ENCODE measurements at regions not wholly inside any gene's neighbourhood (a gene's known extent, or its start where the extent isn't known, plus 50 kb on each side); places are given as distances from the start of the nearest gene placed in this dataset.

DNA sequence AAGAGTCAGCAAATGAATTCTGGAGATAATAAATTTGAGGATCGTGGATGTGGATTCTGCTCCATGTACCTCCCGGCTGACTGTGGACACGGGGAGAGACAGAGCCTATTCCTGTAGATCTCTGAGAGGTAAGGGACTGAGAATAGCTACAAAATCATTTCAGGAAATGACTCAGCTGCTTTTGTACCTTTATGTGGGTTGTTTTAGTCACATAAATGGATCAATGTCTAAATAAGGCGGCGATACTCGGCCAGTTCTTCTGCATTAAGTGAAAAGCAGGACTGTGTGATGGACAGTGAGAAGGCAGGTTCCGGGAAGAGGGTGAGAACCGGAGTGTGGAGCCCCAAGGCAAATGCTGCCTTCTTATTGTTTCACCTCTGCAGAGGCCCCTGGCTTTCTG is 128.1 kb downstream of the EFNB2 start (continued):
- TF ChIP-seq ZNF707 (tag by site-specific recombination; IDR thresholded peaks at IDR 0.05) (no peak), ZNF266 (tag by site-specific recombination; IDR thresholded peaks at IDR 0.05; ENCODE audit: low read depth) (no peak), ZNF48 (tag by site-specific recombination; IDR thresholded peaks at IDR 0.05) (no peak), SCRT1 (tag by site-specific recombination; IDR thresholded peaks at IDR 0.05; ENCODE audit: borderline replicate concordance) (no peak), SETDB1 (IDR thresholded peaks at IDR 0.05; ENCODE audit: insufficient read length, low read length) (no peak), ZNF548 (tag by site-specific recombination; IDR thresholded peaks at IDR 0.05) (no peak), ZNF10 (tag by site-specific recombination; IDR thresholded peaks at IDR 0.05) (no peak), ZNF404 (tag by site-specific recombination; IDR thresholded peaks at IDR 0.05) (no peak), PRDM1 (tag by site-specific recombination; IDR thresholded peaks at IDR 0.05) (no peak)
- TF ChIP-seq, protein P1, sequence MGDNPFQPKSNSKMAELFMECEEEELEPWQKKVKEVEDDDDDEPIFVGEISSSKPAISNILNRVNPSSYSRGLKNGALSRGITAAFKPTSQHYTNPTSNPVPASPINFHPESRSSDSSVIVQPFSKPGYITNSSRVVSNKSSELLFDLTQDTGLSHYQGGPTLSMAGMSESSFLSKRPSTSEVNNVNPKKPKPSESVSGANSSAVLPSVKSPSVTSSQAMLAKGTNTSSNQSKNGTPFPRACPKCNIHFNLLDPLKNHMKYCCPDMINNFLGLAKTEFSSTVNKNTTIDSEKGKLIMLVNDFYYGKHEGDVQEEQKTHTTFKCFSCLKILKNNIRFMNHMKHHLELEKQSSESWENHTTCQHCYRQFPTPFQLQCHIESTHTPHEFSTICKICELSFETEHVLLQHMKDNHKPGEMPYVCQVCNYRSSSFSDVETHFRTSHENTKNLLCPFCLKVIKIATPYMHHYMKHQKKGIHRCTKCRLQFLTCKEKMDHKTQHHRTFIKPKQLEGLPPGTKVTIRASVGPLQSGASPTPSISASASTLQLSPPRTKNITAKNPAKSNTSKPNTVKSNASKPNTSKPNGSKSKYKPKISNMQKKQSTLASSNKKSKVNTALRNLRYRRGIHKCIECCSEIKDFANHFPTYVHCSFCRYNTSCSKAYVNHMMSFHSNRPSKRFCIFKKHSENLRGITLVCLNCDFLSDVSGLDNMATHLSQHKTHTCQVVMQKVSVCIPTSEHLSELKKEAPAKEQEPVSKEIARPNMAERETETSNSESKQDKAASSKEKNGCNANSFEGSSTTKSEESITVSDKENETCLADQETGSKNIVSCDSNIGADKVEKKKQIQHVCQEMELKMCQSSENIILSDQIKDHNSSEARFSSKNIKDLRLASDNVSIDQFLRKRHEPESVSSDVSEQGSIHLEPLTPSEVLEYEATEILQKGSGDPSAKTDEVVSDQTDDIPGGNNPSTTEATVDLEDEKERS (tag by site-specific recombination; IDR thresholded peaks at IDR 0.05) = no peak
- TF ChIP-seq, protein P2, sequence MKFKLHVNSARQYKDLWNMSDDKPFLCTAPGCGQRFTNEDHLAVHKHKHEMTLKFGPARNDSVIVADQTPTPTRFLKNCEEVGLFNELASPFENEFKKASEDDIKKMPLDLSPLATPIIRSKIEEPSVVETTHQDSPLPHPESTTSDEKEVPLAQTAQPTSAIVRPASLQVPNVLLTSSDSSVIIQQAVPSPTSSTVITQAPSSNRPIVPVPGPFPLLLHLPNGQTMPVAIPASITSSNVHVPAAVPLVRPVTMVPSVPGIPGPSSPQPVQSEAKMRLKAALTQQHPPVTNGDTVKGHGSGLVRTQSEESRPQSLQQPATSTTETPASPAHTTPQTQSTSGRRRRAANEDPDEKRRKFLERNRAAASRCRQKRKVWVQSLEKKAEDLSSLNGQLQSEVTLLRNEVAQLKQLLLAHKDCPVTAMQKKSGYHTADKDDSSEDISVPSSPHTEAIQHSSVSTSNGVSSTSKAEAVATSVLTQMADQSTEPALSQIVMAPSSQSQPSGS (tag by site-specific recombination; IDR thresholded peaks at IDR 0.05; ENCODE audit: low read depth) = no peak
- TF ChIP-seq, protein P3, sequence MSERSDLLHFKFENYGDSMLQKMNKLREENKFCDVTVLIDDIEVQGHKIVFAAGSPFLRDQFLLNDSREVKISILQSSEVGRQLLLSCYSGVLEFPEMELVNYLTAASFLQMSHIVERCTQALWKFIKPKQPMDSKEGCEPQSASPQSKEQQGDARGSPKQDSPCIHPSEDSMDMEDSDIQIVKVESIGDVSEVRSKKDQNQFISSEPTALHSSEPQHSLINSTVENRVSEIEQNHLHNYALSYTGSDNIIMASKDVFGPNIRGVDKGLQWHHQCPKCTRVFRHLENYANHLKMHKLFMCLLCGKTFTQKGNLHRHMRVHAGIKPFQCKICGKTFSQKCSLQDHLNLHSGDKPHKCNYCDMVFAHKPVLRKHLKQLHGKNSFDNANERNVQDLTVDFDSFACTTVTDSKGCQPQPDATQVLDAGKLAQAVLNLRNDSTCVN (tag by site-specific recombination; optimal IDR thresholded peaks at IDR 0.05) = no peak

DNA sequence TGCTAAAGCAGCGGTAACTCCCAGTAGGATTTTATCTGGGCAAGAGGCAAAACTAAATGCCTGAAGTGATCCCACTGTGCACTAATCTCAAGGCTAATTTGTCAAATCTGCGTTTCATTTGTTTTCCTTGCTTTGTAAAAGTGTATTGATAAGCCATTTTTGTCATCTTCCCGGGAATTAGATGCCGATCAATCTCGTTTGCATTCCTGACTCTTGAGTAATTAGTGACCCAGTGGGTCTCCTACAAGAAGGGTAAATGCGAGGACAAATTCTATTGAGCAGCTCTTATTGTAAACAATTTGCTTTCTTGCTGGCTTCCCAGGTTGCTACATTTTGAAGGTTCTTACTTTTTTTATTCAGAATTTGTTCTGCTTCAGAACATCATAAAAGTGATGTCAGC is 129.7 kb downstream of the EFNB2 start:
- H3K36me3 ChIP-seq (ENCODE audit: control insufficient read depth in 2 of 2, insufficient read depth in 1 of 2, low read length in 2 of 2) = no peaks in the 10 kb centered on the region
- H3K9me3 ChIP-seq (ENCODE audit: control insufficient read depth, insufficient read depth, low read depth, low read length) = no peaks in the 10 kb centered on the region
- H3K4me1 ChIP-seq (ENCODE audit: control insufficient read depth, insufficient read depth, low read length) = no peaks in the 10 kb centered on the region
- CTCF ChIA-PET = no interaction called here
- POLR2A ChIA-PET = no interaction called here
- no peak overlapping the region for H3K27ac ChIP-seq (ENCODE audit: extremely low read depth, low read depth, low read length)
- TF ChIP-seq KLF9 (tag by site-specific recombination; IDR thresholded peaks at IDR 0.05; ENCODE audit: low read depth) = no peak
- TF ChIP-seq SETDB1 (IDR thresholded peaks at IDR 0.05; ENCODE audit: insufficient read length, low read length) = no peak
- TF ChIP-seq ZNF404 (tag by site-specific recombination; IDR thresholded peaks at IDR 0.05) = no peak
- no peak for TF ChIP-seq MZF1 (tag by site-specific recombination; IDR thresholded peaks at IDR 0.05; ENCODE audit: borderline replicate concordance)
- TF ChIP-seq GLI2 (tag by site-specific recombination; IDR thresholded peaks at IDR 0.05; ENCODE audit: borderline replicate concordance, low read depth) = no peak
- TF ChIP-seq ZNF510 (tag by site-specific recombination; IDR thresholded peaks at IDR 0.05; ENCODE audit: insufficient replicate concordance) = no peak
- TF ChIP-seq ZBTB1 (tag by site-specific recombination; IDR thresholded peaks at IDR 0.05) = no peak
- TF ChIP-seq ZEB2 (tag by site-specific recombination; IDR thresholded peaks at IDR 0.05) = no peak
- no peak for TF ChIP-seq ZNF544 (tag by site-specific recombination; IDR thresholded peaks at IDR 0.05)
- TF ChIP-seq ZNF560 (tag by site-specific recombination; IDR thresholded peaks at IDR 0.05; ENCODE audit: borderline replicate concordance) = no peak
- no peak for TF ChIP-seq BCL11B (tag by site-specific recombination; IDR thresholded peaks at IDR 0.05; ENCODE audit: low read depth)
- no peak for TF ChIP-seq ZNF248 (tag by site-specific recombination; IDR thresholded peaks at IDR 0.05)
- TF ChIP-seq, protein P4, sequence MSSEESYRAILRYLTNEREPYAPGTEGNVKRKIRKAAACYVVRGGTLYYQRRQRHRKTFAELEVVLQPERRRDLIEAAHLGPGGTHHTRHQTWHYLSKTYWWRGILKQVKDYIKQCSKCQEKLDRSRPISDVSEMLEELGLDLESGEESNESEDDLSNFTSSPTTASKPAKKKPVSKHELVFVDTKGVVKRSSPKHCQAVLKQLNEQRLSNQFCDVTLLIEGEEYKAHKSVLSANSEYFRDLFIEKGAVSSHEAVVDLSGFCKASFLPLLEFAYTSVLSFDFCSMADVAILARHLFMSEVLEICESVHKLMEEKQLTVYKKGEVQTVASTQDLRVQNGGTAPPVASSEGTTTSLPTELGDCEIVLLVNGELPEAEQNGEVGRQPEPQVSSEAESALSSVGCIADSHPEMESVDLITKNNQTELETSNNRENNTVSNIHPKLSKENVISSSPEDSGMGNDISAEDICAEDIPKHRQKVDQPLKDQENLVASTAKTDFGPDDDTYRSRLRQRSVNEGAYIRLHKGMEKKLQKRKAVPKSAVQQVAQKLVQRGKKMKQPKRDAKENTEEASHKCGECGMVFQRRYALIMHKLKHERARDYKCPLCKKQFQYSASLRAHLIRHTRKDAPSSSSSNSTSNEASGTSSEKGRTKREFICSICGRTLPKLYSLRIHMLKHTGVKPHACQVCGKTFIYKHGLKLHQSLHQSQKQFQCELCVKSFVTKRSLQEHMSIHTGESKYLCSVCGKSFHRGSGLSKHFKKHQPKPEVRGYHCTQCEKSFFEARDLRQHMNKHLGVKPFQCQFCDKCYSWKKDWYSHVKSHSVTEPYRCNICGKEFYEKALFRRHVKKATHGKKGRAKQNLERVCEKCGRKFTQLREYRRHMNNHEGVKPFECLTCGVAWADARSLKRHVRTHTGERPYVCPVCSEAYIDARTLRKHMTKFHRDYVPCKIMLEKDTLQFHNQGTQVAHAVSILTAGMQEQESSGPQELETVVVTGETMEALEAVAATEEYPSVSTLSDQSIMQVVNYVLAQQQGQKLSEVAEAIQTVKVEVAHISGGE (tag by site-specific recombination; conservative IDR thresholded peaks at IDR 0.05; ENCODE audit: low read depth) = no peak
- H3K4me3 ChIP-seq (ENCODE audit: low read depth, low read length) = no peak overlapping the region
